ENCODE measurements at regions not wholly inside any gene's neighbourhood (a gene's known extent, or its start where the extent isn't known, plus 50 kb on each side); places are given as distances from the start of the nearest gene placed in this dataset.
"Not testable (repeated sequence)": the region's sequence is repeated elsewhere in the genome, so short reads cannot be mapped to it uniquely, and the experiment has no call there.

GRCh38 chr6:97958134-97958533 lies 675.1 kb upstream of the MMS22L start:
- DNase-seq (ENCODE audit: low read depth, low spot score) = no peak

DNA sequence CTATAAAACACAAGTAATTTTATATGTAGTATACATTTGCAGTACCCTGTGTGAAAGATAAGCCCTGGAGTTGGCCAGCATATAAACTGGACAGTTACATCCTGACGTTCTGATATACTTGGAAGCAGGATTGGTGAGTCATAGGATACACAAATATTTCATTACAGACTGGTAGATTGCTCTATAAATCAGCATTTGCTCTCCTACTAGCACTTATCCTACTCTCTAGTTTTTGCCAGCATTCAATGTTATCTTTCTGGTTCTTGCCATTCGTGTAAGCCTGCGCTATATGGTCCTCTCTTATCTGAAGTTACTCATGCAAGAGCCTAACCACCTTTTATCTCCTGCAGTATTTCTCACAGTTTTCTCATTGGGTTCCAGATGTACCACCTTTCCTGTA lies 680.2 kb upstream of the MMS22L start:
- Histone ChIP-seq H3K4me3 (ENCODE audit: insufficient read length, low read depth) (no peak overlapping the region), H3K27me3 (ENCODE audit: insufficient read depth, insufficient read length) (no peaks in the 10 kb centered on the region), H3K36me3 (ENCODE audit: insufficient read depth, insufficient read length, low read length) (no peaks in the 10 kb centered on the region), H3K9me3 (ENCODE audit: insufficient read depth, low read length) (no peaks in the 10 kb centered on the region), H3K4me1 (ENCODE audit: insufficient read depth, insufficient read length) (no peaks in the 10 kb centered on the region), H3K9ac (ENCODE audit: insufficient read length, low read depth) (no peak overlapping the region)
- no peak for DNase-seq (ENCODE audit: low read depth, low spot score)
- TF ChIP-seq ZNF274 (IDR thresholded peaks at IDR 0.05; ENCODE audit: low read depth, low read length) = no peak

More at GRCh38 chr6:97958134-97958533, 675.1 kb upstream of the MMS22L start:
- H3K27me3 ChIP-seq (ENCODE audit: insufficient read depth, insufficient read length) = no peaks in the 10 kb centered on the region
- TF ChIP-seq ZNF274 (IDR thresholded peaks at IDR 0.05; ENCODE audit: low read depth, low read length) = no peak
- no peak for TF ChIP-seq YY1 (IDR thresholded peaks at IDR 0.05; ENCODE audit: insufficient read depth, insufficient read length)
- TF ChIP-seq SUZ12 (IDR thresholded peaks at IDR 0.05; ENCODE audit: extremely low read depth, insufficient read depth, insufficient read length) = no peak
- no peak overlapping the region for H3K9ac ChIP-seq (ENCODE audit: insufficient read length, low read depth)
- H3K4me1 ChIP-seq (ENCODE audit: insufficient read depth, insufficient read length) = no peaks in the 10 kb centered on the region
- H3K9me3 ChIP-seq (ENCODE audit: insufficient read depth, low read length) = no peaks in the 10 kb centered on the region
- H3K4me3 ChIP-seq (ENCODE audit: insufficient read length, low read depth) = no peak overlapping the region
- H3K36me3 ChIP-seq (ENCODE audit: insufficient read depth, insufficient read length, low read length) = no peaks in the 10 kb centered on the region

- Histone ChIP-seq H3K9me3 (ENCODE audit: insufficient read depth, low read length) (no peaks in the 10 kb centered on the region), H3K4me1 (ENCODE audit: insufficient read depth, insufficient read length) (no peaks in the 10 kb centered on the region), H3K36me3 (ENCODE audit: insufficient read depth, insufficient read length, low read length) (no peaks in the 10 kb centered on the region), H3K27me3 (ENCODE audit: insufficient read depth, insufficient read length) (no peaks in the 10 kb centered on the region), H3K4me3 (ENCODE audit: insufficient read length, low read depth) (no peak overlapping the region), H3K9ac (ENCODE audit: insufficient read length, low read depth) (no peak overlapping the region)
- no peak for DNase-seq (ENCODE audit: low read depth, low spot score)
- TF ChIP-seq SUZ12 (IDR thresholded peaks at IDR 0.05; ENCODE audit: extremely low read depth, insufficient read depth, insufficient read length) (no peak), YY1 (IDR thresholded peaks at IDR 0.05; ENCODE audit: insufficient read depth, insufficient read length) (no peak), ZNF274 (IDR thresholded peaks at IDR 0.05; ENCODE audit: low read depth, low read length) (no peak)
Observed at GRCh38 chr6:97969065-97969464, 686.0 kb upstream of the MMS22L start.

- H3K9me3 ChIP-seq (ENCODE audit: insufficient read depth, low read length) = no peaks in the 10 kb centered on the region
- no peaks in the 10 kb centered on the region for H3K36me3 ChIP-seq (ENCODE audit: insufficient read depth, insufficient read length, low read length)
- no peaks in the 10 kb centered on the region for H3K27me3 ChIP-seq (ENCODE audit: insufficient read depth, insufficient read length)
- H3K4me3 ChIP-seq (ENCODE audit: insufficient read length, low read depth) = no peak overlapping the region
- H3K9ac ChIP-seq (ENCODE audit: insufficient read length, low read depth) = no peak overlapping the region
- no peak for TF ChIP-seq ZNF274 (IDR thresholded peaks at IDR 0.05; ENCODE audit: low read depth, low read length)
- no peak for TF ChIP-seq YY1 (IDR thresholded peaks at IDR 0.05; ENCODE audit: insufficient read depth, insufficient read length)
- TF ChIP-seq SUZ12 (IDR thresholded peaks at IDR 0.05; ENCODE audit: extremely low read depth, insufficient read depth, insufficient read length) = no peak
- no peak for DNase-seq (ENCODE audit: low read depth, low spot score)
- no peaks in the 10 kb centered on the region for H3K4me1 ChIP-seq (ENCODE audit: insufficient read depth, insufficient read length)
Observed at GRCh38 chr6:97977084-97977483, 694.1 kb upstream of the MMS22L start.

DNA sequence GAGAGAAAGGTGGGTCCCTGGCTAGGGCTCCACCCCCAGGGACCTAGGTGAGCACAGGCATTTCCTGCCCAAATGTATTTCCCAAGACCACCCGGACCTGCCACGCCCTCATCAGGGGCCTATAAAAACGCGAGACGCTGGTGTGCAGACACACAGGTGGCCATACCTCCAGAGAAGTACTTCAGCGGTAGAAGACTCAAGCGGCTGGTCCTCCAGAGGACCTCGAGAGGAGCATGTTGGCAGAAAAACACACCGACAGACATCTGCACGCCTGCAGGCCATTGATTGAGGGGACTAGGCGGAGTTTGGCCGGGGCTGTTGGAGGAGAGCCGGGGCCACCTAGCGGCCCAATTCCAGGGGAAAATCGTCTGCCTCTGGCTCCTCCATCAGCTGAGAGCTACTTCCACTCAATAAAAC lies 695.8 kb upstream of the MMS22L start:
- Histone ChIP-seq H3K27me3 (ENCODE audit: insufficient read depth, insufficient read length) (no peaks in the 10 kb centered on the region), H3K4me3 (ENCODE audit: insufficient read length, low read depth) (no peak overlapping the region), H3K9me3 (ENCODE audit: insufficient read depth, low read length) (no peaks in the 10 kb centered on the region), H3K4me1 (ENCODE audit: insufficient read depth, insufficient read length) (no peaks in the 10 kb centered on the region), H3K9ac (ENCODE audit: insufficient read length, low read depth) (no peak overlapping the region), H3K36me3 (ENCODE audit: insufficient read depth, insufficient read length, low read length) (no peaks in the 10 kb centered on the region)
- TF ChIP-seq YY1 (IDR thresholded peaks at IDR 0.05; ENCODE audit: insufficient read depth, insufficient read length) (no peak), SUZ12 (IDR thresholded peaks at IDR 0.05; ENCODE audit: extremely low read depth, insufficient read depth, insufficient read length) (no peak), ZNF274 (IDR thresholded peaks at IDR 0.05; ENCODE audit: low read depth, low read length) (no peak)
- no peak for DNase-seq (ENCODE audit: low read depth, low spot score)

- not testable (repeated sequence) for DNase-seq (ENCODE audit: low read depth, low spot score); H3K4me1 ChIP-seq (ENCODE audit: insufficient read depth, insufficient read length); H3K36me3 ChIP-seq (ENCODE audit: insufficient read depth, insufficient read length, low read length); H3K4me3 ChIP-seq (ENCODE audit: insufficient read length, low read depth); H3K9me3 ChIP-seq (ENCODE audit: insufficient read depth, low read length); H3K27me3 ChIP-seq (ENCODE audit: insufficient read depth, insufficient read length); H3K9ac ChIP-seq (ENCODE audit: insufficient read length, low read depth)
Observed at GRCh38 chr6:97979285-97979684, 696.3 kb upstream of the MMS22L start.

DNA sequence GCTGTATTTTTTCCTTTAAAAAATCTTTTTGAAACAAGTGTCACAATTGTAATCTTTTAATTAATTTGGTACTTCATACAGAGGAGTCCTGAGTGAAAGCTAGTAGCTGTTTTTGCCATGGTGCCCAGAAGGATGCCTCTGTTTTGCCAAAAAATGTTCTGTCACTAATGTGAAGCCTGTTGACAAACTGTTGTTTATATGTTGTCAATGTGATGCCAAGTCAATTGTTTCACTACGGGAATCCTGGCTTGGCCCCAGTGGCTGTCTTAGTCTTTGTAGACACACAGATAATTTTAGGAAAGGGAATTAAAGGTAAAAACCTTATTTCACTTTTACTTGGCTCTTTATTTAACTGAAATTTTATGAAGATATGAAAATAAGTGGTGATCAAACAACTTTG lies 706.4 kb upstream of the MMS22L start:
- Histone ChIP-seq H3K9ac (ENCODE audit: insufficient read length, low read depth) (no peak overlapping the region), H3K4me3 (ENCODE audit: insufficient read length, low read depth) (no peak overlapping the region), H3K27me3 (ENCODE audit: insufficient read depth, insufficient read length) (no peaks in the 10 kb centered on the region), H3K4me1 (ENCODE audit: insufficient read depth, insufficient read length) (no peaks in the 10 kb centered on the region), H3K9me3 (ENCODE audit: insufficient read depth, low read length) (no peaks in the 10 kb centered on the region), H3K36me3 (ENCODE audit: insufficient read depth, insufficient read length, low read length) (no peaks in the 10 kb centered on the region)
- TF ChIP-seq SUZ12 (IDR thresholded peaks at IDR 0.05; ENCODE audit: extremely low read depth, insufficient read depth, insufficient read length) (no peak), YY1 (IDR thresholded peaks at IDR 0.05; ENCODE audit: insufficient read depth, insufficient read length) (no peak), ZNF274 (IDR thresholded peaks at IDR 0.05; ENCODE audit: low read depth, low read length) (no peak)
- no peak for DNase-seq (ENCODE audit: low read depth, low spot score)

GRCh38 chr6:97995158-97995557 lies 712.1 kb upstream of the MMS22L start:
- H3K4me1 ChIP-seq (ENCODE audit: insufficient read depth, insufficient read length) = no peaks in the 10 kb centered on the region
- no peak overlapping the region for H3K4me3 ChIP-seq (ENCODE audit: insufficient read length, low read depth)
- H3K9me3 ChIP-seq (ENCODE audit: insufficient read depth, low read length) = no peaks in the 10 kb centered on the region
- H3K36me3 ChIP-seq (ENCODE audit: insufficient read depth, insufficient read length, low read length) = no peaks in the 10 kb centered on the region
- no peak for DNase-seq (ENCODE audit: low read depth, low spot score)
- TF ChIP-seq SUZ12 (IDR thresholded peaks at IDR 0.05; ENCODE audit: extremely low read depth, insufficient read depth, insufficient read length) = no peak
- TF ChIP-seq ZNF274 (IDR thresholded peaks at IDR 0.05; ENCODE audit: low read depth, low read length) = no peak
- no peak for TF ChIP-seq YY1 (IDR thresholded peaks at IDR 0.05; ENCODE audit: insufficient read depth, insufficient read length)
- no peak overlapping the region for H3K9ac ChIP-seq (ENCODE audit: insufficient read length, low read depth)
- H3K27me3 ChIP-seq (ENCODE audit: insufficient read depth, insufficient read length) = no peaks in the 10 kb centered on the region
